Esophagus muscularis mucosa (tissue), 3 donors: ENCODE measurements at regions not wholly inside any gene's neighbourhood (a gene's known extent, or its start where the extent isn't known, plus 50 kb on each side); places are given as distances from the start of the nearest gene placed in this dataset.

Experiments
- POLR2AphosphoS5 ChIP-seq, 2 donors: sonication (generic); formaldehyde crosslinking; IDR thresholded peaks; one replicate each; pipeline ENCODE4 v1.6.1; 2017; ENCODE audit warnings: antibody characterized with exemption in 2 of 2
- TF ChIP-seq, protein P1 (sequence below), 3 experiments: fragments of 200-600 bp in 2 of 3; fragments of 450-650 bp in 1 of 3; sonication (generic) in 2 of 3; IDR thresholded peaks; one replicate each; pipeline ENCODE4 v1.5.1; 2017 to 2019; ENCODE audit warnings: antibody characterized with exemption in 3 of 3, mild to moderate bottlenecking in 2 of 3, moderate library complexity in 1 of 3

DNA sequence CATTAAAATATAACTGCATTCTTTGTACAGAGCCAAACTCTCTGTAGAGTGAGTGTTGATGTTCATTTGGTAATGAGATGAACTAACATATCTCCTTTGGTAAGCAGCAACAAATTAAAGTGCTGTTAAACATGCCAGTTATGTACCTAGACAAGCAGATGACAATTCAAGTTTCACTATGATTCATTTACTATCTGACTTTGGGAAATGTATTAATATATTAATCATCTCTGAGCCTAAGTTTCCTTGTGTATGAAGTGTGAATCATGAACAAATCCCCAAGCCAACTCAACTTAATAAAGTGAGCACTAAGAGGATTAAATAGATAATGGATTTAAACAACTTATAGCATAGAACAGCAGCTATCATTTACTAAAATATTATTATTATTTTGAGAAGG, 1044.2 kb downstream of the GLUD2 start:
- TF ChIP-seq POLR2AphosphoS5 (IDR thresholded peaks at IDR 0.05), result no peak
- TF ChIP-seq, protein P1, sequence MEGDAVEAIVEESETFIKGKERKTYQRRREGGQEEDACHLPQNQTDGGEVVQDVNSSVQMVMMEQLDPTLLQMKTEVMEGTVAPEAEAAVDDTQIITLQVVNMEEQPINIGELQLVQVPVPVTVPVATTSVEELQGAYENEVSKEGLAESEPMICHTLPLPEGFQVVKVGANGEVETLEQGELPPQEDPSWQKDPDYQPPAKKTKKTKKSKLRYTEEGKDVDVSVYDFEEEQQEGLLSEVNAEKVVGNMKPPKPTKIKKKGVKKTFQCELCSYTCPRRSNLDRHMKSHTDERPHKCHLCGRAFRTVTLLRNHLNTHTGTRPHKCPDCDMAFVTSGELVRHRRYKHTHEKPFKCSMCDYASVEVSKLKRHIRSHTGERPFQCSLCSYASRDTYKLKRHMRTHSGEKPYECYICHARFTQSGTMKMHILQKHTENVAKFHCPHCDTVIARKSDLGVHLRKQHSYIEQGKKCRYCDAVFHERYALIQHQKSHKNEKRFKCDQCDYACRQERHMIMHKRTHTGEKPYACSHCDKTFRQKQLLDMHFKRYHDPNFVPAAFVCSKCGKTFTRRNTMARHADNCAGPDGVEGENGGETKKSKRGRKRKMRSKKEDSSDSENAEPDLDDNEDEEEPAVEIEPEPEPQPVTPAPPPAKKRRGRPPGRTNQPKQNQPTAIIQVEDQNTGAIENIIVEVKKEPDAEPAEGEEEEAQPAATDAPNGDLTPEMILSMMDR (IDR thresholded peaks at IDR 0.05), result no peak
